NCI-H345 (cell line): ENCODE measurements at regions not wholly inside any gene's neighbourhood (a gene's known extent, or its start where the extent isn't known, plus 50 kb on each side); places are given as distances from the start of the nearest gene placed in this dataset.
"Not testable (repeated sequence)": the region's sequence is repeated elsewhere in the genome, so short reads cannot be mapped to it uniquely, and the experiment has no call there.

ENCODE experiments used
- DNase-seq: peaks from one replicate; lab custom pipeline; 2025; lab: John Stamatoyannopoulos, UW

- no peak for DNase-seq
Measured at GRCh38 chr1:241447031-241447644, 72.4 kb downstream of the FH start.

GRCh38 chr1:241444836-241445235 lies 74.7 kb downstream of the FH start:
- DNase-seq: no peak

GRCh38 chr1:241443561-241443960 lies 76.0 kb downstream of the FH start:
- no peak for DNase-seq

- no peak for DNase-seq
Measured at GRCh38 chr1:241442686-241443085, 76.9 kb downstream of the FH start.

GRCh38 chr1:241440904-241441303 lies 78.7 kb downstream of the FH start:
- no peak for DNase-seq

GRCh38 chr1:241438686-241439085 lies 80.9 kb downstream of the FH start:
- DNase-seq: not testable (repeated sequence)

- no peak for DNase-seq
Measured at GRCh38 chr1:241432241-241432640, 75.2 kb upstream of the RGS7 start.

- not testable (repeated sequence) for DNase-seq
Measured at GRCh38 chr1:241425091-241425490, 68.1 kb upstream of the RGS7 start.

GRCh38 chr1:241424480-241424971 lies 67.5 kb upstream of the RGS7 start:
- no peak for DNase-seq

- peak; percentile 74 for DNase-seq
Measured at GRCh38 chr1:241423541-241424479, 66.8 kb upstream of the RGS7 start.

GRCh38 chr1:241422470-241422869 lies 65.5 kb upstream of the RGS7 start:
- peak; percentile 38 for DNase-seq

GRCh38 chr1:241419986-241420385 lies 63.0 kb upstream of the RGS7 start:
- no peak for DNase-seq

- DNase-seq: no peak
Measured at GRCh38 chr1:241417258-241417657, 60.3 kb upstream of the RGS7 start.

- no peak for DNase-seq
Measured at GRCh38 chr1:241413974-241414373, 57.0 kb upstream of the RGS7 start.

GRCh38 chr1:241413386-241413785 lies 56.4 kb upstream of the RGS7 start:
- DNase-seq: no peak

GRCh38 chr1:241412646-241413045 lies 55.6 kb upstream of the RGS7 start:
- no peak for DNase-seq

GRCh38 chr1:241411776-241412338 lies 54.9 kb upstream of the RGS7 start:
- no peak for DNase-seq

GRCh38 chr1:241411056-241411775 lies 54.2 kb upstream of the RGS7 start:
- peak; percentile 30 for DNase-seq

- peak; percentile 22 for DNase-seq
Measured at GRCh38 chr1:241408170-241408569, 51.2 kb upstream of the RGS7 start.
